Keratinocyte (primary cell): ENCODE measurements at regions not wholly inside any gene's neighbourhood (a gene's known extent, or its start where the extent isn't known, plus 50 kb on each side); places are given as distances from the start of the nearest gene placed in this dataset.

Source experiments
- CTCF ChIP-seq, 3 experiments: IDR thresholded peaks in 1 of 3; conservative IDR thresholded peaks in 1 of 3; optimal IDR thresholded peaks in 1 of 3; 2 replicates in 2 of 3; 3 replicates in 1 of 3; pipeline versions ENCODE3 to v1.5.1; 2011; ENCODE audit warnings: low read length in 3 of 3, mild to moderate bottlenecking in 3 of 3, moderate library complexity in 2 of 3, control low read depth in 1 of 3, inconsistent platforms in 1 of 3; ENCODE audit not compliant: insufficient read depth in 2 of 3; ENCODE audit errors: extremely low read depth in 1 of 3
- EZH2 ChIP-seq: IDR thresholded peaks from one replicate; pipeline ENCODE4 v1.6.1; 2012; ENCODE audit warnings: inconsistent platforms, mild to moderate bottlenecking, low read length, moderate library complexity

- TF ChIP-seq EZH2 (no peak), CTCF (optimal IDR thresholded peaks at IDR 0.05 in 1 of 3, IDR thresholded peaks at IDR 0.05 in 1 of 3, conservative IDR thresholded peaks at IDR 0.05 in 1 of 3; ENCODE audit: extremely low read depth in 1 of 3, insufficient read depth in 2 of 3, low read length in 3 of 3) (no peak)
These were observed 213.2 kb downstream of the SLC7A11 start for GRCh38 chr4:138028923-138029322.
